ENCODE measurements at regions not wholly inside any gene's neighbourhood (a gene's known extent, or its start where the extent isn't known, plus 50 kb on each side); places are given as distances from the start of the nearest gene placed in this dataset.

DNA sequence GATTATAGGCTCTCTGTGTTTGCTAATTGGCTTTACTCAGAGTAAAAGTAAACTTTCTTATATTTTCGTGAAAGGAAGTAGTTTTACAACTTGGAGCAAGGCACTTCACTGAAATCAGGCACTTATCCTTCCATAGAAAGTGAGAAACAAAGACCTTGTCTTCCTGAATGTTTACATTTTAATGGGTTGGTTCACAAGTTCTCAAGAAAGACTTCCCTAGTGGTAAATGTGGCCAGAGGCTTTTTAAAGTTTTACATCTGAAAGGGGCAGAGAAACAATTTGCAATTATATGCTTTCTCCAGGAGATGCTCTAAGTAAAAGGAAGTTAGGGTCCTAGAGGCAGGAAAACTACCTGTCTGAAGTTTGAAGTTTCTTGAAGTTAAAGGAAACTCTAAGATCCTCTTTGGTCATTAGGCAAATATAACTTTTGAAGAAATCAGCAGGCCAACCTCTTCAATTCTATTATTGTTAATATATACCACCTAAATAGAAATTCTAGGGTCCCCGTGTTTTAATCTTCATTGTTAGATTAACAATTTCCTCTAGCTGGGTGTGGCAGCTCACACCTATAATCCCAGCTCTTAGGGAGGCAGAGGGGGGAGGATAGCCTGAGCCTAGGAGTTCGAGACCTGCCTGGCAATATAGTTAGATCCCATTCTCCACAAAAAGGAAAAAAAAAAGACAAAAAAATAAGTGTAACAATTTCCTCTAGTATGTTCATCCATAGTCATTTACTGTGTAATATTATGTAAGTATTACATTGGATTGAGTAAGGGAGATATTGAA is 644.9 kb upstream of the FOXG1 start:
- TF ChIP-seq TAF1 (IDR thresholded peaks at IDR 0.05; ENCODE audit: low read depth), result no peak
- TF ChIP-seq CREB1 (IDR thresholded peaks at IDR 0.05; ENCODE audit: low read depth), result no peak
- TF ChIP-seq, protein P1, sequence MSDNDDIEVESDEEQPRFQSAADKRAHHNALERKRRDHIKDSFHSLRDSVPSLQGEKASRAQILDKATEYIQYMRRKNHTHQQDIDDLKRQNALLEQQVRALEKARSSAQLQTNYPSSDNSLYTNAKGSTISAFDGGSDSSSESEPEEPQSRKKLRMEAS (IDR thresholded peaks at IDR 0.05), result no peak
- TF ChIP-seq NFIC (IDR thresholded peaks at IDR 0.05), result no peak
